ENCODE measurements at regions not wholly inside any gene's neighbourhood (a gene's known extent, or its start where the extent isn't known, plus 50 kb on each side); places are given as distances from the start of the nearest gene placed in this dataset.
"Not testable (repeated sequence)": the region's sequence is repeated elsewhere in the genome, so short reads cannot be mapped to it uniquely, and the experiment has no call there.

DNA sequence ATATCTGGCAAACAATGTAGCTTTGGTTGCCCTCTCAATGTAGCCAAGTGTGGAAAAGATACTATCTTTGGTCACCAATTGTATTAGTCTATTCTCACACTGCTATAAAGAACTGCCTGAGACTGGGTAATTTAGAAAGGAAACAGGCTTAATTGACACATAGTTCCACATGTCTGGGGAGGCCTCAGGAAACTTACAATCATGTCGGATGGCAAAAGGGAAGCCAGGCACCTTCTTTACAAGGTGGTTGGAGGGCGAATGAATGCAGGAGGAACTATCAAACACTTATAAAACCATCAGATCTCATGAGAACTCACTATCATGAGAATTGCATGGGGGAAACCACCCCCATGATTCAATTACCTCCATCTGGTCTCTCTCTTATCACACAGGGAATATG lies 133.1 kb upstream of the TBCA start:
- no peak for DNase-seq (ENCODE audit: low spot score)

DNA sequence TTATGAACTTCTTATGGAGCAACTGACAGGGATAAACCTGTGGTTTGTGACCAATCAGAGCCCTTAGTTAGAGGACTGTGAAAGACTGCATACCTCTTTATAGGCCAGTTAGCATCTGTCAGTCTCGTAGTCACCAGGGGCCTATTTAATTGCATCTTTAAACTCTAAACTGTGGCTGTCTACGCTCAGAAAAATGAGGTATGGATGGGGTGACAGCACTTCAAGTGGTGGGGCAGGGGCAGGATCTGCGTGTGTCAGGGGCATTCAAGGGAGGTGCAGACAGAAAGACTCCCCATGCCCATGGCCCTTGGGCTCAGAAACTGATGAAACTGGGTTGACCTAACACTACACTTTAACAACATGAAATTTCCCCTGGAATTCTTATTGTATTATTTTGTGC lies 132.6 kb upstream of the TBCA start:
- DNase-seq (ENCODE audit: low spot score) = no peak

DNA sequence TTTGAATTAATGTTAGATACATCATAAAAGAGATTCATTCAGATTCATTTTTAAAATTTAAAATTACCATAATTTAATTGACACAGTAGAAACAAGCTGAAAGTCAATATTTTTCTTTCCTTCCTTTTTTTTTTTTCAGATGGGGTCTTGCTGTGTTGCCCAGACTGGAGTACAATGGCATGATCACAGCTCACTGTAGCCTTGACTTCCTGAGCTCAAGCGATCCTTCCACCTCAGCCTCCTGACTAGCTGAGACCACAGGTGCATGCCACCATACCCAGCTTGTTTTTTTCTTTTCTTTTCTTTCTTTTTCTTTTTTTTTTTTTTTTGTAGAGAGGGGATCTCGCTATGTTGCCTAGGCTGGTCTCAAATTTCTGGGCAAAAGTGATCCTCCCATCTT lies 131.6 kb upstream of the TBCA start:
- DNase-seq (ENCODE audit: low spot score) = no peak

GRCh38 chr5:77906806-77907205 lies 130.7 kb upstream of the TBCA start:
- DNase-seq (ENCODE audit: low spot score) = no peak

- DNase-seq (ENCODE audit: low spot score) = no peak
Observed at GRCh38 chr5:77904362-77904761, 128.2 kb upstream of the TBCA start.

DNA sequence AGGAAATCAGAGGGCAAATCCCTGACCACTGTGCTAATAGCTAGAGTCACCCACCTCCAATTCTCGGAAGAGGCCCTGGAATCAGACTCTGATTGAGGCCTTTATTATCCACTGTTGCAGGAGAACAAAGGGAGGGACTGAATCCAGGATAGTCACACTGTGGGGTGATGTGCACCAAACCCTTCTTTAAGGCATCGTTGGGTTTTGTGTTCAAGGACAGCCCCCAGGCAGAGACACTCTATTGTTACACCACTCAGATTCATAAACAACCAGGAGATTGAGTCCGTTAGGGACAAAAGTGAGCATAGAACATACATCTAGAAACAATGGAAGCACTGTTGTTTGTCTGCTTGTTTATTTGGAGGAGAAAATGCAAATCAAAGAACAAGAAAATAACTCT lies 124.6 kb upstream of the TBCA start:
- DNase-seq (ENCODE audit: low spot score) = no peak

DNA sequence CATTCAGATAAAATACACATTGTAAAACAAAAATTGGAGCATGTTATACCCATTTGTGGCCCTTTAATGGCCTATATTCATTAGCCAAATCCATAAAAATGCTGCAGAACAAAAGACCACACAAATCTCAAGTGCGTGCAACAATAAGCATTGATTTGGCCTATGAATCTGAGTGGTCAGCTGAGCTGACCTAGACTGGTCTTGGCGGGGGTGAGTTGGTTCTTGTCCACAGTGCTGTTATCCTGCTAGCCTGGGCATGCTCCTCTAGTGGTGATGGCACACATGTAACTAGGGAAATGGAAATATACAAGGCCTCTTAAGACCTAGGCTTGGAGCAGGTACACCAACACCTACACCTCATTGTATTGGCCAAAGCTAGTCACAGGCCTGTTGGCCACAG lies 122.2 kb upstream of the TBCA start:
- DNase-seq (ENCODE audit: low spot score) = no peak

GRCh38 chr5:77896338-77896737 lies 120.2 kb upstream of the TBCA start:
- no peak for DNase-seq (ENCODE audit: low spot score)

DNA sequence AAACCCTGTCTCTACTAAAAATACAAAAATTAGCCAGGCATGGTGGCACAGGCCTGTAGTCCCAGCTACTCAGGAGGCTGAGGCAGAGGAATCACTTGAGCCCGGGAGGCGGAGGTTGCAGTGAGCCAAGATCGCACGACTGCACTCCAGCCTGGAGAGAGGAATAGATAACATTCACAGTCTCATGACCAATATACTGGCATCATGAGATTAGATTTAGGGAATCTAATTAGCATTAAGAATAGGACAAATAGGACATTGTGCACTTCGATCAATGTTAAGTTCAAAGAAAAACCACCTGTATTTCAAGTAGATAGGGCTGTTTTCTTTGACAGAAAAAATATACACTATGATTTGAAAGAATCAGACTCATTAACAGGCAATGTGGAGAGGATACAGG lies 118.0 kb upstream of the TBCA start:
- DNase-seq (ENCODE audit: low spot score) = not testable (repeated sequence)

DNA sequence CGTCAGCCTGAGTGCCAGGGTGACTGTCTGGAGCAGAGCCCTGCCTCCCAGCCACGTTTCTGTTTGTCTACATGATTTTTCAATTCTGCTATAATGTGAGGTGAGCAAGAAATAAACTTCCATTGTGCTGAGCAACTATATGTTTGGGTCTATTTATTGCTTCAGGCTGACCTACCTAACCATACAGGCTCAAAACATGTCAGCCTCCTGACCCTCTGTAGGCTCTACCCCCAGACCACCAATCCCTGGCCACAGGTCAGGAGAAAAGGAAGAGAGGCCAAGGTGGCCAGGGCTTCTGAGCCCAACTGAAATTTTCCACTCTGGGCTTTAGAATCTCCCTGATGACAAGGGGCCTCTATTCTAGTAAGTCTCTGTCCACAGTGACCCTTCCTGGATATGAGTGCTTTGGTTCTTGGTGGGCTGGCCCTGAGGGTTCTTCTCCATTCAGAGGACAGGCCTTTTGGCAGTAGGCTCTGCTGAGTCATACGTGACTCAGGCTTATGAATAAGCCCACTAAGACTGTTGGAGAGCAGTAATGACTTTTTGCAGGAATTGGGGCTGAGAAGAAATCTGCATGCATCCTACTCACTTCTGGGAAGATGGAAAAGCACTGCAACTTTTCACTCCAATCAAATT lies 117.2 kb upstream of the TBCA start:
- peak; percentile 82 for DNase-seq (ENCODE audit: low spot score)

- DNase-seq (ENCODE audit: low spot score) = no peak
Observed at GRCh38 chr5:77892061-77893010, 116.2 kb upstream of the TBCA start.

GRCh38 chr5:77885519-77885918 lies 109.4 kb upstream of the TBCA start:
- DNase-seq (ENCODE audit: low spot score) = no peak

- DNase-seq (ENCODE audit: low spot score) = peak; percentile 41
Observed at GRCh38 chr5:77882670-77883257, 106.6 kb upstream of the TBCA start.

DNA sequence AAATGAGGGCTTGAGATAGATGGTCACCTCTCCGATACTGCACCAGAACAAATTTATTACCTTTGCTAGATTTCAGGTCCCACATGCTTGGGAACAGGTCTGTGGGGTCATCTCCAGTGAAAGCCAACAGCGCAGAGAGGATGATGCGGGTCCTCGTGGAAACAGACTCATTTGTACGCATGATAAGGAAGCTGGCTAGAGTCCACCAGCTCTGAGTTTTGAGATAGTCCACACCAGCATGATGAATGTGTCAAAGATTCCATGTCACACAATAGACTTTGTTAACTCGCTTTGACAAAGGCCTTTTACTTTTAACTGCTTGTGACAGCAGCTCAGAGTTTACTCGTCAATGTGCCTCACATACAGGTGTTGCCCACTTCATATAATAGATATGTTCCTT lies 105.4 kb upstream of the TBCA start:
- no peak for DNase-seq (ENCODE audit: low spot score)

DNA sequence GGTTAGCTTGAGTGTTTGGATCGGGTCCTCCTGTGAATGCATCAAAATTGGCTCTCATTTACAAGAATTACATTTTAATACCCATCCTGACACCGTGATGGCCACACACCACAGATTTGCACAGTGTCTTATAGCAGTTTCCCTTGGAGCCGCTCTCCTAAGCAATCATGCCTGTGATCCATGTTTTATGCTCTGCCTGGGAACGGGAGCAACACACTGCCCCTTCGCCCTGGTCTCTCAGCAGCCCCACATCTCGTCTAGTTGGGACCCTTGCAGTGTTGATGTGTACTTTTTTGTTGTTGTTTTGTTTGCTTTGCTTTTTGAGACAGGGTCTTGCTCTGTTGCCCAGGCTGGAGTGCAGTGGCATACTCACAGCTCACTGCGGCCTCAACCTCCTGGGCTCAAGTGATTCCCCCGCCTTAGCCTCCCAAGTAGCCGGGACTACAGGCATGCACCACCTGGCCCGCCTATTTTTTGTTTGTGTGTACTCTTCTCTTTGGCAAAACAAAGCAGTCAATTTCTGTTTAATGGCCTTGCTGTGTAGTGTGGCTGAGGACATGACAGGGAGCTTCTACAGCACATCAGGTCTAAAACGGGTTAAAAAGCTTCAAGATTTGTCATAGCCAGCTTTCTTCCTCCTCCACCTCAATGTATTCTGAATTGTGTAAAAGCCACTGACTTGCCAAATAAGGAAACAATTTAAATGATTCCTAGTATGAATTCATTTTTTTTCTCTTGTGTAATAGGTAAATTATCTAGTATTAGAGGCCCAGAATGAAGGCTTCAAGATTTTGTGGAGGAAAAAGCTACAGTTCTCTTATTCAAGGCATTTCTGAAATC lies 101.6 kb upstream of the TBCA start:
- DNase-seq (ENCODE audit: low spot score) = no peak

DNA sequence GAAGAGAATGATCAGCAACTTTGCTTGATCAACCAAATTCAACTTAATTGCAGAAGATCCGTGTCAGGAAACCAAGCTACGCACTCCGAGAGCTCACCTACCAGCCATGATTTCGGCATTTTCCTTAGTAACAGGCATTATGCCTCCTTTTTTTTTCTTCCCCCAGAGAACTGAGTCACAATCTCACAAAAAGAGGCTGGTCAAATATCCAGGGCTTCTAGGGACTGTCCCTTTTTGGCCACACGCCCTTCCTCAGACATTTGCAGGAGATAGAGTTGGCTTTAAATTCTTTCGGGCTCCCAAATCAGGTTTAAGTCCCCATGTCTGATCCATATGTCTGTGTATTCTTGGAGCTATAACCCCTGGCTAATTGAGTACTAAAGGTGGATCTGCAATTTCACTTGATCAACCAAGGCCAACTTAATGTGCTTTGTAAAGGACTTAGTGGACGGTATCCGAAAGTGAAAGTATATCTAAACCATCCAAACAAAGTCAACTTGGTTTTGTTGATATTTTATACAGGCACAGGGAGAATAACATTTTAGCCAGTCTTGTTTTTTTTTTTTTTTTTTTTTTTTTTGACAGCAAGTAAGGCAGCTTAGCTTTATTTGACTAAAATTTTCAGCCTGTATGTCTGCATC lies 100.8 kb upstream of the TBCA start:
- peak; percentile 21 for DNase-seq (ENCODE audit: low spot score)

GRCh38 chr5:77876316-77876715 lies 100.2 kb upstream of the TBCA start:
- no peak for DNase-seq (ENCODE audit: low spot score)

DNA sequence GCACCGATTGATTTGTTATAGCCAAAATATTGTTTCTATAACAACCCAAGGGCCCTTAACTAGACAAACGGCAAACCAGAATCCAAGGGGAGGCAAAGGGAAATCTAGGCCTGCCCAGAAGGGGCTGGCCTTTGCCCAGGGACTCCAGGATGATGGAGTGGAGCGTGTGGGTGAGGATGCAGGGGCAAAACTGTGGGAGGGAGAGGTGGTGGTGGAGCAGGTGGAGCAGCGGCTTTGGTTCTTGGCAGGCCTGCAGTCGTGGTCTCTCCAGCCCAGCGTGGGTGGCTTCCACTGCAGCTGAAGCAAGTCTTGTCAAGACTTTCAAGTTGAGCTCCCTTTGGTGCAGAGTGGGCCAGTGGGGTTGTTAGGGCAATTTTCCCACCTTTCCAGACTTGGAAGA lies 98.6 kb upstream of the TBCA start:
- DNase-seq (ENCODE audit: low spot score) = no peak

DNA sequence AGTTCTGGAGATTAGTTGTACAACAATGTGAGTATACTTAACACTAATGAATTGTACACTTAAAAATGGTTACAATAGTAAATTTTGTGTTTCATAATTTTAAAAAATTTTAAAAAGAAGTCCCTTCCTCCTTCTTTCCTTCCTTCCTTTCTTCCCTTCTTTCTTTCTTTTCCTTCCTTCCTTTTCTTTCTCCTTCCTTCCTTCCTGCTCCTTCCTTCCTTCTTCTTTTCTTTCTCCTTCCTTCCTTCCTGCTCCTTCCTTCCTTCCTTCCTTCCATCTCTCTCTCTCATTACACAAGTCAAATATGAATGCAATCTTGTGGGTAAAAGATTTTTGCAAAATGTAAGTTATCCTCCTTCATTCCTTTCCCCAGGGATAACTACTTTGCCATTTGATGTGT lies 97.1 kb upstream of the TBCA start:
- no peak for DNase-seq (ENCODE audit: low spot score)

DNA sequence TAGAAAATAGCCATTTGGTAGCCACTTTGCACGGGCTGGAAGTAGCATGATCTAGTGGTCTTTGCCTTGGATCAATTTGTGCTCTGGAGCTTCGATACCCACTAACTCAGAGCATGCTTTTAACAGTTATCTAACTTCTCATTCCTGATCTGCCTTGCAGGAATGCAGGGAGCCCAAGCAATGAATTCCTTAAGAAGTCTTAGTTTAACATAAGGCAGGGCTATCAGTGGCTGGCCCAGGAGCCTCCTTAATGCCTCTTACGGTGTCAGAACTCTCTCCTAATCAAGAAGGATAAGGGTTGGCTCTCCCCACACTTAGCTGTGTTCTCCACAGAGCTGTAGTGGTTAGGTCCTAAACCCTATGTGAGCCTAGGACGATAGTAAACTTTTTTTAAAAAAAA lies 95.8 kb upstream of the TBCA start:
- no peak for DNase-seq (ENCODE audit: low spot score)

DNA sequence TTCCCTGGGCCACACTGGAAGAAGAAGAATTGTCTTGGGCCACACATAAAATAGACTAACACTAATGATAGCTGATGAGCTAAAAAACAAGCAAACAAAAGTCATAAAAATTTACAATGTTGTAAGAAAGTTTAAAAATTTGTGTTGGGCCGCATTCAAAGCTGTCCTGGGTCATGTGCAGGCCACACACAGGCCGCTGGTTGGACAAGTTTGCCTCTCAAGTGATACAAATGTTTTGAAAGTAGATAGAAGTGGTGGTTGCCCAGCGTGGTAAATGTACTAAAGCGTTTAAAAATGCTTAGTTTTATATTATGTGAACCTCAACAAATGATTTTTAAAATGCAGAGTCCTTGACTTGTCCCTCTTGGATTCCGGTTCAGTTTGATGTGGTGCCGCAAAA lies 94.9 kb upstream of the TBCA start:
- no peak for DNase-seq (ENCODE audit: low spot score)

Data from H4 (cell line).